ENCODE measurements at regions not wholly inside any gene's neighbourhood (a gene's known extent, or its start where the extent isn't known, plus 50 kb on each side); places are given as distances from the start of the nearest gene placed in this dataset.

- TF ChIP-seq POLR2AphosphoS5 (IDR thresholded peaks at IDR 0.05) (no peak), CTCF (IDR thresholded peaks at IDR 0.05) (no peak), POLR2A (IDR thresholded peaks at IDR 0.05) (no peak)
- H3K9me3 ChIP-seq: no peaks in the 10 kb centered on the region
- no peaks in the 10 kb centered on the region for H3K27me3 ChIP-seq (replicated peaks; ENCODE audit: insufficient read depth)
- no peaks in the 10 kb centered on the region for H3K4me1 ChIP-seq (replicated peaks)
- H3K27ac ChIP-seq: no peak overlapping the region
- DNase-seq (ENCODE audit: low spot score): no peak
- intact Hi-C loops (cut with DNase I): no loop called here
- H3K36me3 ChIP-seq: no peaks in the 10 kb centered on the region
- H3K4me3 ChIP-seq: no peak overlapping the region
Observed at GRCh38 chr14:46596236-46596635, 55.3 kb downstream of the RPL10L start.

DNA sequence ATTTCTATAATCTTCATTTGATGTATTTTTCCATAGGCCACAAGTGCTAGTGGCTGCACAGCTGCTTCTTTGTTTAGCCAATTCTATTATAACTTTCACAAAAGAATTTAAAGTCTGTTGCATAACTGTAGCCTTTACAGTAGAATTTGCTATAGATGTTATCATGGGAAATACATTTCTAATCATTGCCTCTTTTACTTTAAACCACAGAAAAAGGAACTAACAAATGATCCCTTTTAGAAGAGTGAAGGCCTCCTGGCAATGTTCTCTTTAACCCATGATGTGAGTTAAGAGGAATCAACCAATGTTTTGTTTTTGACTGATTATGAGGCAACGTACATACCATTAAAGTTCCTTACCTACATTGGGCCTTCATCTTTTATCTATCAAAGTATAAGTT, 68.8 kb downstream of the RPL10L start:
- no peaks in the 10 kb centered on the region for H3K27me3 ChIP-seq (replicated peaks; ENCODE audit: insufficient read depth)
- 38% methylated on average over 1 of the region's 1 CpG for WGBS
- TF ChIP-seq POLR2AphosphoS5 (IDR thresholded peaks at IDR 0.05) (no peak), POLR2A (IDR thresholded peaks at IDR 0.05) (no peak), CTCF (IDR thresholded peaks at IDR 0.05) (no peak)
- no peak for DNase-seq (ENCODE audit: low spot score)
- intact Hi-C loops (cut with DNase I): no loop called here
- no peaks in the 10 kb centered on the region for H3K4me1 ChIP-seq (replicated peaks)
- no peak overlapping the region for H3K27ac ChIP-seq
- no peak overlapping the region for H3K4me3 ChIP-seq
- no peaks in the 10 kb centered on the region for H3K9me3 ChIP-seq
- H3K36me3 ChIP-seq: no peaks in the 10 kb centered on the region

- H3K36me3 ChIP-seq: no peaks in the 10 kb centered on the region
- no peak overlapping the region for H3K4me3 ChIP-seq
- H3K9me3 ChIP-seq: no peaks in the 10 kb centered on the region
- H3K4me1 ChIP-seq (replicated peaks): no peaks in the 10 kb centered on the region
- no peak for DNase-seq (ENCODE audit: low spot score)
- intact Hi-C loops (cut with DNase I): no loop called here
- H3K27ac ChIP-seq: no peak overlapping the region
- peak in 2 of 4 experiments; percentile 10 to 15 for TF ChIP-seq CTCF (IDR thresholded peaks at IDR 0.05)
- no peak for TF ChIP-seq POLR2A (IDR thresholded peaks at IDR 0.05)
- H3K27me3 ChIP-seq (replicated peaks; ENCODE audit: insufficient read depth): no peaks in the 10 kb centered on the region
- whole genome bisulfite sequencing: 41% methylated on average over 5 of the region's 5 CpGs
Observed at GRCh38 chr14:46581036-46581671, 70.4 kb downstream of the RPL10L start.

GRCh38 chr14:46574978-46575375, 76.6 kb downstream of the RPL10L start:
- no peak for DNase-seq (ENCODE audit: low spot score)
- Histone ChIP-seq H3K36me3 (no peaks in the 10 kb centered on the region), H3K27me3 (replicated peaks; ENCODE audit: insufficient read depth) (no peaks in the 10 kb centered on the region), H3K9me3 (no peaks in the 10 kb centered on the region), H3K4me1 (replicated peaks) (no peaks in the 10 kb centered on the region), H3K4me3 (no peak overlapping the region), H3K27ac (no peak overlapping the region)
- intact Hi-C loops (cut with DNase I): no loop called here
- TF ChIP-seq CTCF (IDR thresholded peaks at IDR 0.05): no peak
- TF ChIP-seq POLR2AphosphoS5 (IDR thresholded peaks at IDR 0.05): no peak
- TF ChIP-seq POLR2A (IDR thresholded peaks at IDR 0.05): no peak
- WGBS: 72% methylated on average over 2 of the region's 2 CpGs

- intact Hi-C loops (cut with DNase I): no loop called here
- TF ChIP-seq POLR2A (IDR thresholded peaks at IDR 0.05) (no peak), POLR2AphosphoS5 (IDR thresholded peaks at IDR 0.05) (no peak), CTCF (IDR thresholded peaks at IDR 0.05) (no peak)
- Histone ChIP-seq H3K36me3 (no peaks in the 10 kb centered on the region), H3K4me1 (replicated peaks) (no peaks in the 10 kb centered on the region), H3K9me3 (no peaks in the 10 kb centered on the region), H3K27ac (no peak overlapping the region), H3K27me3 (replicated peaks; ENCODE audit: insufficient read depth) (no peaks in the 10 kb centered on the region), H3K4me3 (no peak overlapping the region)
- 85% methylated on average over 3 of the region's 3 CpGs for WGBS
- DNase-seq (ENCODE audit: low spot score): no peak
Observed at GRCh38 chr14:46574221-46574977, 77.2 kb downstream of the RPL10L start.
